ENCODE measurements at regions not wholly inside any gene's neighbourhood (a gene's known extent, or its start where the extent isn't known, plus 50 kb on each side); places are given as distances from the start of the nearest gene placed in this dataset.

GRCh38 chr7:156220701-156221100 lies 408.4 kb upstream of the SHH start:
- TF ChIP-seq DMTF1 (CRISPR knock-in tag; IDR thresholded peaks at IDR 0.05) (no peak), KLF13 (CRISPR knock-in tag; IDR thresholded peaks at IDR 0.05) (no peak), POLR2A (IDR thresholded peaks at IDR 0.05; ENCODE audit: insufficient read depth in 1 of 2, low read depth in 2 of 2, low read length in 2 of 2) (no peak), GABPA (IDR thresholded peaks at IDR 0.05; ENCODE audit: low read depth, low read length) (no peak), GABPA (CRISPR knock-in tag; IDR thresholded peaks at IDR 0.05; ENCODE audit: low read depth) (no peak), KDM1A (CRISPR knock-in tag; IDR thresholded peaks at IDR 0.05) (no peak), CTCF (CRISPR knock-in tag; IDR thresholded peaks at IDR 0.05) (no peak), JARID2 (CRISPR knock-in tag; IDR thresholded peaks at IDR 0.05; ENCODE audit: insufficient replicate concordance) (no peak), ARHGAP35 (CRISPR knock-in tag; IDR thresholded peaks at IDR 0.05; ENCODE audit: borderline replicate concordance) (no peak)
- TF ChIP-seq, protein P1, sequence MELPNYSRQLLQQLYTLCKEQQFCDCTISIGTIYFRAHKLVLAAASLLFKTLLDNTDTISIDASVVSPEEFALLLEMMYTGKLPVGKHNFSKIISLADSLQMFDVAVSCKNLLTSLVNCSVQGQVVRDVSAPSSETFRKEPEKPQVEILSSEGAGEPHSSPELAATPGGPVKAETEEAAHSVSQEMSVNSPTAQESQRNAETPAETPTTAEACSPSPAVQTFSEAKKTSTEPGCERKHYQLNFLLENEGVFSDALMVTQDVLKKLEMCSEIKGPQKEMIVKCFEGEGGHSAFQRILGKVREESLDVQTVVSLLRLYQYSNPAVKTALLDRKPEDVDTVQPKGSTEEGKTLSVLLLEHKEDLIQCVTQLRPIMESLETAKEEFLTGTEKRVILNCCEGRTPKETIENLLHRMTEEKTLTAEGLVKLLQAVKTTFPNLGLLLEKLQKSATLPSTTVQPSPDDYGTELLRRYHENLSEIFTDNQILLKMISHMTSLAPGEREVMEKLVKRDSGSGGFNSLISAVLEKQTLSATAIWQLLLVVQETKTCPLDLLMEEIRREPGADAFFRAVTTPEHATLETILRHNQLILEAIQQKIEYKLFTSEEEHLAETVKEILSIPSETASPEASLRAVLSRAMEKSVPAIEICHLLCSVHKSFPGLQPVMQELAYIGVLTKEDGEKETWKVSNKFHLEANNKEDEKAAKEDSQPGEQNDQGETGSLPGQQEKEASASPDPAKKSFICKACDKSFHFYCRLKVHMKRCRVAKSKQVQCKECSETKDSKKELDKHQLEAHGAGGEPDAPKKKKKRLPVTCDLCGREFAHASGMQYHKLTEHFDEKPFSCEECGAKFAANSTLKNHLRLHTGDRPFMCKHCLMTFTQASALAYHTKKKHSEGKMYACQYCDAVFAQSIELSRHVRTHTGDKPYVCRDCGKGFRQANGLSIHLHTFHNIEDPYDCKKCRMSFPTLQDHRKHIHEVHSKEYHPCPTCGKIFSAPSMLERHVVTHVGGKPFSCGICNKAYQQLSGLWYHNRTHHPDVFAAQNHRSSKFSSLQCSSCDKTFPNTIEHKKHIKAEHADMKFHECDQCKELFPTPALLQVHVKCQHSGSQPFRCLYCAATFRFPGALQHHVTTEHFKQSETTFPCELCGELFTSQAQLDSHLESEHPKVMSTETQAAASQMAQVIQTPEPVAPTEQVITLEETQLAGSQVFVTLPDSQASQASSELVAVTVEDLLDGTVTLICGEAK (IDR thresholded peaks at IDR 0.05): no peak
- TF ChIP-seq, protein P1 (CRISPR knock-in tag; IDR thresholded peaks at IDR 0.05): no peak

Data from HepG2 (cell line).